ENCODE measurements at regions not wholly inside any gene's neighbourhood (a gene's known extent, or its start where the extent isn't known, plus 50 kb on each side); places are given as distances from the start of the nearest gene placed in this dataset.

DNA sequence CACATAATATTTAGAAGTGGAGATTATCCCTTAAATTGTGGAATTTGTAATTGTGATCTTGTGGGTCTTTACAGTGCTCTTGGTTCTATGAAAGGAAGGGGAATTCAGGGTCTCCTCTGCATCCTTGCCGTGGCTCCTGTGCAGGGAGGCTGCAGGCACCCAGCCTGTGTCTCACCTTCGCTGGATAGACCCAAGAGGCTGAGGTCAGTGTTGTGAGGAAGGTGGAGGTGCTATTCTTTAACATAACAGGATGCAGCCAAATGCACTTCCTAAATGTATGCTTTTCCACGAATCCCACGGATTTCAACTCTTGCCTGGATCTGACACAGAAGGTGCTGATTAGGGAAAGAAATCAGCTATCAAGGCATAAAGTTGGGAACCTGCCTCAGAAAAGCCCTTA is 69.5 kb downstream of the TMEM18 start:
- TF ChIP-seq MZF1 (CRISPR knock-in tag; IDR thresholded peaks at IDR 0.05; ENCODE audit: borderline replicate concordance): no peak
- no peak for TF ChIP-seq POLR2AphosphoS5 (IDR thresholded peaks at IDR 0.05; ENCODE audit: low read depth, low read length)

Data from HepG2 (cell line).